Panc1 (cell line): ENCODE measurements at regions not wholly inside any gene's neighbourhood (a gene's known extent, or its start where the extent isn't known, plus 50 kb on each side); places are given as distances from the start of the nearest gene placed in this dataset.

Experiments used
- POLR2AphosphoS5 ChIP-seq: IDR thresholded peaks from 2 replicates; pipeline ENCODE4 v1.6.1; 2012; ENCODE audit warnings: mild to moderate bottlenecking, low read depth, low read length, moderate library complexity
- SIN3A ChIP-seq: IDR thresholded peaks from 2 replicates; pipeline ENCODE4 v1.6.1; 2012; ENCODE audit warnings: low read depth, mild to moderate bottlenecking, low read length, moderate library complexity, borderline replicate concordance; ENCODE audit not compliant: insufficient read depth
- TF ChIP-seq, protein P1 (sequence below): fragments of 450-650 bp; IDR thresholded peaks from 2 replicates; pipeline ENCODE4 v1.5.1; 2017; ENCODE audit warnings: mild to moderate bottlenecking

DNA sequence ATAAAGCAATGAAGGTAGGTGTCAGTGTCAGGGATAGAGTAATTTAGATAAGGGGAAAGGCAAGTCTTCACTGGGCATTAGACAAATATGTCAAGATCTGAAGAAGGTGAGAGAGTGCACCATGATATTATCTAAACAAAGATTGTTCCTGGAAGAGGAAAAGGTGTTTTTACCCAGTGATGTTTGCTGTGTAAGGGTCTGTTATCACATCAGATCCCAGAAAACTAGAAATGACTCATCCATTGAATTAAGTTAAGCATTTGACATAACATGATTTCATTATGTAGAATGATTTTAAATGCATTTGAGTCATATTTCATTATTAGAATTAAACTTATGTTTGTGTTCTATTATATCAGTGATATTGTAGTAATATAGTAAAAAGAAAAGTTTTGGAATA is 1279.5 kb upstream of the CITED2 start:
- TF ChIP-seq, protein P1, sequence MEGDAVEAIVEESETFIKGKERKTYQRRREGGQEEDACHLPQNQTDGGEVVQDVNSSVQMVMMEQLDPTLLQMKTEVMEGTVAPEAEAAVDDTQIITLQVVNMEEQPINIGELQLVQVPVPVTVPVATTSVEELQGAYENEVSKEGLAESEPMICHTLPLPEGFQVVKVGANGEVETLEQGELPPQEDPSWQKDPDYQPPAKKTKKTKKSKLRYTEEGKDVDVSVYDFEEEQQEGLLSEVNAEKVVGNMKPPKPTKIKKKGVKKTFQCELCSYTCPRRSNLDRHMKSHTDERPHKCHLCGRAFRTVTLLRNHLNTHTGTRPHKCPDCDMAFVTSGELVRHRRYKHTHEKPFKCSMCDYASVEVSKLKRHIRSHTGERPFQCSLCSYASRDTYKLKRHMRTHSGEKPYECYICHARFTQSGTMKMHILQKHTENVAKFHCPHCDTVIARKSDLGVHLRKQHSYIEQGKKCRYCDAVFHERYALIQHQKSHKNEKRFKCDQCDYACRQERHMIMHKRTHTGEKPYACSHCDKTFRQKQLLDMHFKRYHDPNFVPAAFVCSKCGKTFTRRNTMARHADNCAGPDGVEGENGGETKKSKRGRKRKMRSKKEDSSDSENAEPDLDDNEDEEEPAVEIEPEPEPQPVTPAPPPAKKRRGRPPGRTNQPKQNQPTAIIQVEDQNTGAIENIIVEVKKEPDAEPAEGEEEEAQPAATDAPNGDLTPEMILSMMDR = no peak
- TF ChIP-seq POLR2AphosphoS5 (no peak), SIN3A (no peak)
